Uterus (tissue), 2 donors: ENCODE measurements at regions not wholly inside any gene's neighbourhood (a gene's known extent, or its start where the extent isn't known, plus 50 kb on each side); places are given as distances from the start of the nearest gene placed in this dataset.

Source experiments
- POLR2A ChIP-seq, 2 donors: fragments of 450-650 bp; IDR thresholded peaks; one replicate each; pipeline ENCODE4 v1.6.1; 2016; ENCODE audit warnings: antibody characterized with exemption in 2 of 2, mild to moderate bottlenecking in 1 of 2, moderate library complexity in 1 of 2
- TF ChIP-seq, protein P1 (sequence below), 4 experiments: fragments of 200-600 bp in 2 of 4; fragments of 450-650 bp in 2 of 4; sonication (generic) in 2 of 4; IDR thresholded peaks; one replicate each; pipeline ENCODE4 v1.5.1; 2016 to 2019; ENCODE audit warnings: antibody characterized with exemption in 4 of 4, mild to moderate bottlenecking in 2 of 4, moderate library complexity in 1 of 4

- TF ChIP-seq, protein P1, sequence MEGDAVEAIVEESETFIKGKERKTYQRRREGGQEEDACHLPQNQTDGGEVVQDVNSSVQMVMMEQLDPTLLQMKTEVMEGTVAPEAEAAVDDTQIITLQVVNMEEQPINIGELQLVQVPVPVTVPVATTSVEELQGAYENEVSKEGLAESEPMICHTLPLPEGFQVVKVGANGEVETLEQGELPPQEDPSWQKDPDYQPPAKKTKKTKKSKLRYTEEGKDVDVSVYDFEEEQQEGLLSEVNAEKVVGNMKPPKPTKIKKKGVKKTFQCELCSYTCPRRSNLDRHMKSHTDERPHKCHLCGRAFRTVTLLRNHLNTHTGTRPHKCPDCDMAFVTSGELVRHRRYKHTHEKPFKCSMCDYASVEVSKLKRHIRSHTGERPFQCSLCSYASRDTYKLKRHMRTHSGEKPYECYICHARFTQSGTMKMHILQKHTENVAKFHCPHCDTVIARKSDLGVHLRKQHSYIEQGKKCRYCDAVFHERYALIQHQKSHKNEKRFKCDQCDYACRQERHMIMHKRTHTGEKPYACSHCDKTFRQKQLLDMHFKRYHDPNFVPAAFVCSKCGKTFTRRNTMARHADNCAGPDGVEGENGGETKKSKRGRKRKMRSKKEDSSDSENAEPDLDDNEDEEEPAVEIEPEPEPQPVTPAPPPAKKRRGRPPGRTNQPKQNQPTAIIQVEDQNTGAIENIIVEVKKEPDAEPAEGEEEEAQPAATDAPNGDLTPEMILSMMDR (IDR thresholded peaks at IDR 0.05): no peak
- no peak for TF ChIP-seq POLR2A (IDR thresholded peaks at IDR 0.05)
Measured at GRCh38 chr2:117718048-117718447, 96.4 kb upstream of the DDX18 start.
